ENCODE measurements at regions not wholly inside any gene's neighbourhood (a gene's known extent, or its start where the extent isn't known, plus 50 kb on each side); places are given as distances from the start of the nearest gene placed in this dataset.
"Not testable (repeated sequence)": the region's sequence is repeated elsewhere in the genome, so short reads cannot be mapped to it uniquely, and the experiment has no call there.

DNA sequence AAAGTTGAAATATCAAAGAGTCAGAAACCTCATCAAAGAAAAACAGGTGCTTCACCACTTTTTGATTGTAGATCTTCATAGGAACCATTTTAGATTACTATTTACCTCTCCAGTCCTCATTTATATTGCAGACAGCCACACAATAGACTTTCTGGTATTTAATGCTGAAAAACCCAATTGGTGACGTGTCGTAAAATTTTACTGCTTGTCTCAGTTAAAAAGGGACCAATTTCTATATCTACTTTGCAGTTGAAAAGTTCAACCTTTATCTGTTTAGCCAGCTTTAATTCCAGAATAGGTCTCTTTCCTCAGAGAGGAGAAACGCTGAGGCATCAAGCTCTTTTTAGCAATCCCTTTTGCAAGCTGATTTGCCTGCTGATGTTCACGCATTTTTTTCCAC lies 1722.4 kb downstream of the PLA2G4A start:
- DNase-seq (ENCODE audit: low read depth, low spot score) = no peak

DNA sequence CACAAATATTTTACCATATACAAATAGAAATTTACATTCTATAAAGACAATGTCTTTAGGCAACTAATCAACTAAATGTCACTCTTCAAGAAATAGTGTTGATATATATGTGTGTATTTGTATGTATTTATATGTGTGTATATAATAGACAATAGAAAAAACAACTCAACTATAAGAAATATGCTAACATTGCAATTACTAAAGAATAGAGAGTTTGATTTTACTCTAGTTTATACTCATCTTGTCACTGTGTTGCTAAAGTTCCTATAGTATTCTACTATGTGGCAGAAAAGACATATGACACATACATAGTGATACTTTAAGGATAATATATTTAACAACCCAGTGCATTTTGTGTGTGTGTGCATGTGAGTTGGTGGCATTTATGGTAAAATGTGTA lies 1728.3 kb downstream of the PLA2G4A start:
- no peak for DNase-seq (ENCODE audit: low read depth, low spot score)

DNA sequence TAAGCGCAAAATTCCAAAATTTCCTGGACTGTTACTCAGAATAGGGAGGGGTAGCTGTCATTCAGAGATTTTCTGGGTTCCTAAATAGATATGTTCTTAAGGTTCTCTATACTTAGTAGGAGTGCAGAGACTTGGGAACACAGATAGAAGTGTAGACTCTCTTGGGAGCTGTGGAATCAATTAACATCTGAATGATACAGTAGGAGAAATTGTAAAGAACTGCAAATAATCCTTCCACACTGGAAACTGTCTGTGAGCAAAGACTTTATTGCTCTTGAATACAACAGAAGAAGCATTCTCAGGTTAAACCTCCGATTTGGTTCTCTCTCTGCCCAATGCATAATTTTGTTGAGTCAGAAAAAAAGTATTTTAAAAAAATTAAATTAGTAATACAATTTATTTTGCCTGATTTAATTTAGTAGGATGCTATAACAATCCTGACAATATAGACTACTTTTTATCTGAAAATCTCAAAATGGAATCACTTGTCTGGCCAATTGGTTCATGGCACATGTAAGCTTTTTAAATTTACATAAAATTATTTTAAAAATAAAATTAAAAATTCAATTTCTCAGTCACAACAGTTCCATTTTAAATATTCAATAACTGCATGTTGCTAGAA lies 1754.3 kb downstream of the PLA2G4A start:
- no peak for DNase-seq (ENCODE audit: low read depth, low spot score)

DNA sequence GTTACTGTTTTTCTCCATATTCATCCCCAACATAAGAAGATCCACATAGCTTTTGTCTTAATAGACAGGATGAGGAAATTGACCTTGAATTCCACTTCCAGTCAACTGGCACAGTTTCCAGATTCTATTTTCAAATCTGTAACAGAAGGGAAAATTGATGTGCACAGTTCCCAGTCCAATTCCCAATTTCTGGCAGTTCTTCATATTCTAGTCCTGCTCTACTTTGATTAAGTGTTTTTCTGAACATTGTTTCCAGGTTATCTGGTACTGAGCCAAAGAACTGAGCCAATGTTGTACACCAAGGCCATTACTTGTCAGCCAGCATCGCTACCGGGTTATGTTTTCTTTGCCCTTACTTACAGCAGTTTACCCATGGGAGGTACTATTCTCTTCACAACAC lies 1755.4 kb downstream of the PLA2G4A start:
- DNase-seq (ENCODE audit: low read depth, low spot score) = no peak

DNA sequence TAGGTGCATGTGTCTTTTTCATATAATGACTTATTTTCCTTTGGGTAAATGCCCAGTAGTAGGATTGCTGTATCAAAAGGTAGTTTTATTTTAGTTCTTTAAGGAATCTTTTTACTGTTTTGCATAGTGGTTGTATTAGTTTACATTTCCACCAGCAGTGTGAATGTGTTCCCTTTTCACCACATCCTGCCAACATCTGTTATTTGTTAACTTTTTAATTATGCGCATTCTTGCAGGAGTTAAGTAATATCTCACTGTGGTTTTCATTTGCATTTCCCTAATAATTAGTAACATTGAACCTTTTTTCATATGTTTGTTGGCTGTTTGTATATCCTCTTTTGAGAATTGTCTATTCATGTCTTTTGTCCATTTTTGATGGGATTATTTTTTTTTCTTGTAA lies 1761.9 kb downstream of the PLA2G4A start:
- DNase-seq (ENCODE audit: low read depth, low spot score) = no peak

DNA sequence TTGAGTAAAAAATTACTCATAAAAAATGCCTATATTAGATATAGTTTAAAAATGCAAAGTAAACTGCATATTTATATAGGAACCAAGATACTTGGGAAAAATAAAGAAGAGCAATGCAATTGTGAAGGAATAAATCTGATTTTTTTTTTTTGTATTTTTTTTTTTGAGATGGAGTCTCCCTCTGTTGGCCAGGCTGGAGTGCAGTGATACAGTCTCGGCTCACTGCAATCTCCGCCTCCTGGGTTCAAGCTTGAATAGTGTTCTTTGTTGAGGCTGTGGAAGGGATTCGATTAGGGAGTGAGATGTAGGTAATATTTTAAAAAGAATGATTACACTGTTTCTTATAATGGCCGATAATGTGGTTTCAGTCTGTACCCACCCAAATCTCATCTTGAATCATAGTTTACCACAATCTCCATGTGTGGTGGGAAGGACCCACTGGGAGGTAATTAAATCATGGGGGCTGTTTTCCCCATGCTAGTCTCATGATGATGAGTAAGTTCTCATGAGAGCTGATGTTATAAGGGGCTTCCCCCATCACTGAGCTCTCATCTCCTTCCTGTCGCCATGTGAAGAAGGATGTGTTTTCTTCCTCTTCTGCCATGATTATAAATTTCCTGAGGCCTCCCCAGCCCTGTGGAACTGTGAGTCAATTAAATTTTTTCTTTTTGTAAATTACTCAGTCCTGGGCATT lies 1765.9 kb downstream of the PLA2G4A start:
- DNase-seq (ENCODE audit: low read depth, low spot score) = no peak

DNA sequence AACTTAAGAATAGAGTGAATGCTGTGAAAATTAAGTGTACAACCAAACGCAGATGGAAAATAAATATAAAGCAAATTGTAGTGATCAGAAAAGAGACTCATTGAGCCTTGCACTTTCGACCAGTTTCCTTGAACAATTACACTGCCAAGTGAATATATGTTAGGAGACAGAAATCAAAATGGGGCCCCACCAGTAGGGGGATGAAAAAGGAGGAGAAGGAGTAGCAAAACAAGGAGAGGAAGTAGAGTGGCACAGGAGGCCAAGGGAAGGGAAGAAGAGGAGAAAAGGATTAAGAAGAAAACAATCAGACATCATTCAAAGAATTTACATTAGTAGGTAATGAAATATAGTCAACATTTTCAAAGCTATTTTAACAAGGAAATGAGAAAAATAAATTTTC lies 1770.6 kb downstream of the PLA2G4A start:
- no peak for DNase-seq (ENCODE audit: low read depth, low spot score)

DNA sequence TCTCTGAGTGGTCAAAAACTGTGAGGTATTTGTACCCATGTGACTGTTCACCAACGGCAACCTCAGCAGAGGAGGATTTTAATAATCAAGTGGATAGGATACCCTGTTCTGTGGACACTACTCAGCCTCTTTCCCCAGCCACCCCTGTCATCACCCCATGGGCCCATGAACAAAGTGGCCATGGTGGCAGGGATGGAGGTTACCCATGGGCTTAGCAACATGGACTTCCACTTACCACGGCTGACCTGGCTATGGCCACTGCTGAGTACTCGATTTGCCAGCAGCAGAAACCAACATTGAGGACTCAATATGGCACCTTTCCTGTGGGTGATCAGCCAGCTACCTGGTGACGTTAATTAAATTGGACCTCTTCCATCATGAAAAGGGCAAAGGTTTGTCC lies 1782.7 kb downstream of the PLA2G4A start:
- DNase-seq (ENCODE audit: low read depth, low spot score) = no peak

DNA sequence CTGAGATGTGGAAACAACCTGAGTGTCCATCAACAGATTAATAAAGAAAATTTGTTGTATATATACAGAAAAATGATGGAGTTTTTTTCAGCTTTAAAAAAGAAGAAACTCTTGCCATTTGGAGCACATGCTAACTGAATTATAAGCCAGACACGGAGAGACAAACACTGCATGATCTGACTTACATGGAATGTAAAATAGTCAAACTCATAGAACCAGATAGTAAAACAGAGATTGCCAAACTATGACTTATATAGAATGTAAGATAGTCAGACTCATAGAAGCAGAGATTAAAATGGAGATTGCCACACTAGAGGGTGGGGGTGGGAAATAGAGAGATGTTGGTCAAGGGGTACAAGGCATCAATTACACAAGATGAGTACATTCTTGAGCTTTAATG lies 1786.6 kb downstream of the PLA2G4A start:
- no peak for DNase-seq (ENCODE audit: low read depth, low spot score)

DNA sequence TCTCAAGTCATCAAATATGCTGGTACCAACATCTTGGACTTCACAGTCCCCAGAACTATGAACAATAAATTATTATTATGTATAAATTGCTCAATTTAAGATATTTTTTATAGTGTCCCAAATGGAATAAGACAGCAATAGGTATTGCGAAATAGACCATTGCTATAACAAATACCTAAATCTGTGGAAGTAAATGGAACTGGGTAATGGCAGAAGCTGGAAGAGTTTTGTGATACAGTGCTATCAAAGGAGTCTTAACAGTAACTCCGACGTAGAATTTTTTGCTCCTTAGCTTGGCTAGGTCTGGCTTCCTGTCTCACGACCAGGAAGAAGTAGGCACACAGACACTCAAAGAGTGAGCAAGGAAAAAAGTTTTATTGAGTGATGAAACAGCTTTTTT lies 1791.5 kb downstream of the PLA2G4A start:
- DNase-seq (ENCODE audit: low read depth, low spot score) = no peak

DNA sequence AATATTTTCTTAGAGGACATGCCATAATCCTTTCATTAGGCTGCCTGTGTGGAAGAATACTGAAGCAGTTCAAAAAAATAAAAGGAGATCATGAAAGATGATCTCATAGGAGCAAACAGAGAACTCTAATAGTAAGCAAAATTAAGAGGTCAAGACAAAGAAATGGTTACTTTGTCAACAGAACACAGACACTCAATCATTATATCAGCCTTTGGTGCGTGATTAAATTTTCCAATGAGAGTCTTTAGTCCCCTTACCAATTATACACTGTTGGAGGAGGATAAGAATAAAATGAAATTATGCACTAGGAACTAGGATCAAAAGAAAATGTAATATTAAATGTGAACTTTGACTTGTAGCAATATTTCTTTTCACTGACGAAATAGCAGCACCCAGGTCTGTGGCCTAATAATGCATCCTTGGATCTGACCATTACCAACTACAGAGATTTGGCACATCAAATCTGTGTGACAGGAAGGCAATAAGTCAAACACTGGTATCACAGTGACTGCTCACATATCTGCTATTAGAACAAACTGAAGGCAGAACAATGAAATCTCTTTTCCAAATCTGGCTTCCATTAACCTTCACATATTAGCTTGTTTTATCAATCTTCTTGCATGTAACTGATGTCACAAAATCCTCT lies 1812.9 kb downstream of the PLA2G4A start:
- DNase-seq (ENCODE audit: low read depth, low spot score) = no peak

DNA sequence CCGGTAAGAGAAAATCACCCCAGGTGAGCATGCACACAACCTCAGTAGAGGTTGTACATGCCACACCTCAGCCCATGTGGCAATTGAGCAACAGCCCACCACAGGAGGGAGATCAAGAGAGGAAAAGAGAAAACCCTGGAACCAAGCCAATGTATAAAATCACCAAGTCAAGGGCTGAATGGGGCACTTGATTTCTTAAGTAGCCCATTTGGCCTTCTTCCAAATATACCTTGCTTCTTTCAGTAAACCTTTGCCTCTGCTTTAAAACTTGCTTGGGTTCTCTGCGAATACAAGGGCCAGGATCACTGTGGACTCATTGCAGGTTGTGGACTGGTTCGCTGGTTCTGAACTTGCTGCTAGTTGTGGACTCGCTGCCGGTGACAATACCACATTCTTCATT lies 1814.0 kb downstream of the PLA2G4A start:
- no peak for DNase-seq (ENCODE audit: low read depth, low spot score)

DNA sequence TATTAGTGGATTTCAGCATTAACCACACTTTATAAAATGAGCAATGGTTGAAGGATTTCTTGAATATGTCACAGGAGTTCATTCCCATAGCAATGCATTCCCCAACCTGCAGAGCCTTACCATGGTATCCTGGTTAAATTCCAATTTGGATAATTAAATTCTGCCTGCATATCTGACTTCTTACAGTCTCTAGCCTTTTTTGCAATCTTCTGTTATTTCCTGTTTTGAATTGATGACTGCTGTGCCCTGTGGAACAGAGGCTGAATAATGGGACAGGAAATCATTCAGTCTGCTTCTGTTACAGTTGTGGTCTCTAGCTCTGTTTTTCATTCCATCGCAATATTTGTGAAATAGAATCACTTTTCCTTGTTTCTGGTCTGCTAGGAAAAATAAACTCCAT lies 1823.9 kb downstream of the PLA2G4A start:
- no peak for DNase-seq (ENCODE audit: low read depth, low spot score)

DNA sequence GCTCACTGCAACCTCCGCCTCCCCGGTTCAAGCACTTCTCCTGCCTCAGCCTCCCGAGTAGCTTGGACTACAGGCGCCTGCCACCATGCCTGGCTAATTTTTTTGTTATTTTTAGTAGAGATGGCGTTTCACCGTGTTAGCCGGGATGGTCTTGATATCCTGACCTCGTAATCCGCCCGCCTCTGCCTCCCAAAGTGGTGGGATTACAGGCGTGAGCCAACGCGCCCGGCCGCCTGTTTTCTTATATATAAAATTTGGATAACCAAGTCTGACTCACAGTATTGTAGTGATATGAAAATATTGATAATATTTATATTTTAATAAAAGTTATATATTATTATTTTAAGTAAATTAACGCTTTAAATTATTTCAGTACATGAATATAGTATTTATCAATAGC lies 1821.7 kb downstream of the BRINP3 start:
- not testable (repeated sequence) for DNase-seq (ENCODE audit: low read depth, low spot score)

DNA sequence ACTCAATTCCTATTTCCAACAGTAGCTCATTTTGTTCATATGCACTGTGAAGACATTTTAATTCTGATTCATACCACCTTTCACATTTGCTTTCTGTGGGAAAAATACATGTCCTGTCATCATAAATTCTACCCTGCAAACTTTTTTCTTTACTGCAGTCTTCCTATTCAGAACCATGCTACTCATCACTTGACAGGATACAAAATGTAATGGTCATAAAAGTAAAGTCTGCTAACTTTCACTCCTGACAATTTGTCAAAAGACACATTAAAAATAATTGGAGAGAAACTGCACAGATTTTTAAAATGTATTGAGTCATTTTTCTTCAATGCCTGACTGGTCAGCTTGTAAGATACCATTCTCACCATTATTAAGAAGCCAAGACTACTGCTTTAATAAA lies 1817.1 kb downstream of the BRINP3 start:
- DNase-seq (ENCODE audit: low read depth, low spot score) = no peak

DNA sequence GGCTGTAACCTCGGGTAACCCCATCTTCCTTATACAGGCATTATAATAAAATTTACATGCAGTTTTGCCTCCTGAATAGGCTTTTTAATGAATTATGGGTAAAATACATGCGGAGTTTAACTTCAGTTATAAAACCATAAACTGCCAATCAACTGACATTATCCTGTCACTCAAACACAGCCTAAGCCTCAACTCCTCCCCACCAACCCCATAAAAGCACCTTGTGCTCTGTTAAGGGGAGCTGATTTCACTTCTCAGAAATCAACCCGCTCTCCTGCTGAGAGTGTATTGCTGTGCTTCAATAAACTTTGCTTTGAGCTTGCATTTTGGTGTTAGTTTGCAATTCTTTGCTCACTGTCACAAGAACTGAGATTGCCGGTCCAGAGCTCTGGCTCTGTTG lies 1812.2 kb downstream of the BRINP3 start:
- no peak for DNase-seq (ENCODE audit: low read depth, low spot score)

DNA sequence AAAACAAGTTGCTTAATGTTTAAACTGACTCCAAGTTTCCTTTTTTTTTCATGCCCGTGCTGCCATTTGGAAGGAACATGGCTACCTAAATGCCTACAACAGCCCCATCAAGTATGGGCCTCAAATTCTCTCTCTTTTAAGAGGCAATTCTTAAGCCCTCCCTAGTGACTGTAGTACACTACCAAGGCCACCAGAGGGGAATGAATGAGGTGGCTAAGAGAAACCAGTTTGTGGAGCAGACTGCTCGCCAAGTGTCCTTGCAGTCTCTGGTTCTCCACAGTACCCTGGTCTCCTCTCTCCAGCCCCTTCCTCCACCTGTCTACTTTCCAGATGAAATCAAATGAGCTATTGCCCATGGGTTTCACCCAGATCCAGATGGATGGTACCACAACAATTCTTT lies 1809.6 kb downstream of the BRINP3 start:
- peak; percentile 25 for DNase-seq (ENCODE audit: low read depth, low spot score)

DNA sequence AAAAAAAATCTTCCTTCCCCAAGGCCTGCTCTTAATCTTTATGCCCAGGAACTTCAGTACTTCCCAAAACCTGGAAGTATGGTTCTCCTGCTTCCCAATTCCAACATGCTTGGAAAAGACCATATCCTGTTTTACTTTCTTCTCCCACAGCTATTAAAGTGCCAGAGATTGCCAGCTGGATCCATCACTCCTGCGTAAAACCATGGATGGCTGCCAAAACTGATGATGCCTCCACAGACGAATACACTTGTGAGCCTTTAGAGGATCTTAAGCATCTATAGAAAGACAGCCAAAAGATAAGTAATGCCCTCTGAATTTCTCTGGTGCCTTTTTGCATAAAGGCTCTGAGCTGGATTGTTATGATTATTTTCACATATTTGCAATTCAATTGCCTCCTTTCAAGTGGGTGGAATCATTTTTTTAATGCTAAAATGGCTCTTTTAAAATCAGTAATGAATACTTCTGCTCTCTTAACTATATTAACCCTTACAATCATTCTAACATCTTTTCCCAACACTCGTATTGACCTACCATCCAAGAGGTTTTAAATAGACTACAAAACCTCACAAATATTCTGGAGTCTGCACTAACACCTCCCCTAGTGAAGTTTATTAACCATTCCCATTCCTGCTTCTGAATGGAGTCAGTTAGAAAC lies 1807.8 kb downstream of the BRINP3 start:
- no peak for DNase-seq (ENCODE audit: low read depth, low spot score)

DNA sequence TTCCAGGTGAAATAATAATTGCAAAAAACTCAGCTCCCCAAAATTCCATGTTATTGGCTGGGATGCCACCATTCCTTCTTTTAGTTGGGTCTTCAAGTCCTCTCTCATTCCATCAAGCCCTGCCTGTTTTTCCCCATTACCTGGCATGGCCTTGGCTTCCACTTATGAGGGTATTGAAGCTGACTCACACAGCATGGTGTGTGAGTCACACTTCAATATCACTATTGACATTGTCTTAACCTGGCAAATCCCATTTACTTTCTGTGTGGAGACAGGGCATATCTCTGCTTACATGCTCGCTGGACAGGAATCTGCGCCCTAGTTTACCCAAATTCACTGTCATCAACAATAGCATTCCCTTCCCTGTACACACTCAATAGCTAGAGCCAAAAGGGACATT lies 1806.8 kb downstream of the BRINP3 start:
- DNase-seq (ENCODE audit: low read depth, low spot score) = no peak

DNA sequence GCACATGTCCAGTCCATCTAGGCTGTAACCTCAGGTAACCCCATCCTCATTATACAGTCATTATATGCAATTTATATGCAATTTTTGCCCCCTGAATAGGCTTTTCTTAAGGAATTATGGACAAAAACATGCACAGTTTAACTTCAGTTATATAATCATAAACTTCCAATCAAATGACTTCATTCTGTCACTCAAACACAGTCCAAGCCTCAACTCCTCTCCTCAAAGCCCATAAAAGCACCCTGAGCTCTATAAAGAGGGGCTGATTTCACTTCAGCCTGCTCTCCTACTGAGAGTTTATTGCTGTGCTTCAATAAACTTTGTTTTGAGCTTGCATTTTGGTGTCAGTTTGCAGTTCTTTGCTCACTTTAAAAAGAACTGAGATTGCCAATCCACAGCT lies 1805.5 kb downstream of the BRINP3 start:
- no peak for DNase-seq (ENCODE audit: low read depth, low spot score)

DNA sequence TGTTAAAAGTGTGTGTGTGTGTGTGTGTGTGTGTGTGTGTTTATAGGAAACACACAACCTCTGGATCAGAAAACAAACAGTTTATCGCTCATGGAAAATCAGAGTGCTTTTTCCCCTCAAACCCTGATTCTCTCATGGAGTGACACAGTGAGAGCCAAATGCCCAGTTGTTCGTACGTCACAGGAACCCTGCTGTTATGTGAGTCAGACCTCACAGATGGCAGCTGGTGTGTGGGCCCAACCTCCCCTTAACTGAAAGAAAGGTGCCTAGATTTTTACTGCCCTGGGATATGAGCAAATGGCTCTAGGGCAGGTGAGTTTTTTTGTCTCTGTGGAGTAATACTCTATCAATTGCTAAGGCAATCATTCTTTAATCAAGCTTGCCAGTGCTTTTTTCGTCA lies 1788.1 kb downstream of the BRINP3 start:
- no peak for DNase-seq (ENCODE audit: low read depth, low spot score)

DNA sequence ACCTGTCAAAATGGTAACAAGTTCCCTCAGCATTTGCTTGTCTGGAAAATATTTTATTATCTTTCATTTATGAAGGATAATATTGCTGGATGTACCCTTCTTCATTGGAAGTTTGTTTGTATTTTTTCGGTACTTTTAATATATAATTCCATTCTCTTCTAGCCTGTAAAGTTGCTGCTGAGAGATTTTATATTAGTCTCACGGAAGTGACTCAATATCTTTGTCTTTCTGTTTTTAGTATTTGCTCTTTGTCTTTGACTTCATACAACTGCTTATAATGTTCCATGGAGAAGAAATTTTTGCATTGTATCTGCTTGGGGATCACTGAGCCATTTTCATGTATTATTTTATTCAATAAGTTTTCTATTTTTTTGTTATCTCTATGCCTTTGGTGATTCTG lies 1777.5 kb downstream of the BRINP3 start:
- DNase-seq (ENCODE audit: low read depth, low spot score) = no peak

DNA sequence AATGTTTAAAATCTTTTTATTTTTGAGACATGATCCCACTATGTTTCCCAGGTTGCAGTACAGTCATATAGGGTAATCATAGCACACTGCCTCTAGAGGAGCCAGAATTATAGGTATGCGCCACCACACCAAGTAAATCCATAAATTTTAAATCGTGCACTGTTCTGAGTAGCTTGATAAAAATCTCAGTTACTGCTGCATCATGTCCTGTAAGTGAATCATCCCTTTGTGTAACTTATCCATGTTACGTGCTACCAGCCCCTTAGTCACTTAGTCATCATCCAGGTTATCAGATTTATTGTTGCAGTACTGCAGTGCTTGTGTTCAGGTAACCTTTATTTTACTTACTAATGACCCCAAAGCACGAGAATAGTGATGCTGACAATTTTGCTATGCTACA lies 1770.9 kb downstream of the BRINP3 start:
- DNase-seq (ENCODE audit: low read depth, low spot score) = no peak
